ENCODE measurements at regions not wholly inside any gene's neighbourhood (a gene's known extent, or its start where the extent isn't known, plus 50 kb on each side); places are given as distances from the start of the nearest gene placed in this dataset.

DNA sequence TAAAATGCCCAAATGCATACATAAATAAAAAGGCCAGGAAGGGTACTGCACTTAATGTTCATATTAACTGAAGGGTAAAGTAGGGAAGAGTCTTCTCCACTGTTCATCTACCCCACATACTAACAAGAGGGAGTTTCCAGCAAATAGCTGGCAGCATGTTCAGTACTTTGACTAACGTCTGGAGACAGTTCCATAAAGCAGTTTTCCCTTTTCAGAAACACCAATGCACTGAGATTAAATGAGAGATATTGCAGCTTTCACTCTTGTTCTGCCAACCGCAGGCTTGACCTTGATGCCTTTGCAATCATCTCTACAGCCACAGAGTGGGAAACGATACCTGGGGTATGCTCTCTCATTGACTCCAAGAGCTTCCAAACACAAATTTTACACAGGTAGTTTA lies 2123.1 kb upstream of the TENM3 start:
- intact Hi-C loops (cut with DNase I; ENCODE audit: low total_unique reads), result no loop called here
- WGBS, 2 donors, result 51 to 54% methylated on average over 3 of the region's 3 CpGs
- H3K27me3 ChIP-seq, result no peaks in the 10 kb centered on the region

GRCh38 chr4:180134091-180134866 lies 2108.9 kb upstream of the TENM3 start:
- Histone ChIP-seq H3K4me3 (no peak overlapping the region), H3K27ac (no peak overlapping the region), H3K36me3 (ENCODE audit: low read depth, missing control alignments) (no peaks in the 10 kb centered on the region), H3K9me3 (no peaks in the 10 kb centered on the region), H3K27me3 (no peaks in the 10 kb centered on the region), H3K4me1 (no peaks in the 10 kb centered on the region)
- DNase-seq, result peak; percentile 17
- TF ChIP-seq, protein P1, sequence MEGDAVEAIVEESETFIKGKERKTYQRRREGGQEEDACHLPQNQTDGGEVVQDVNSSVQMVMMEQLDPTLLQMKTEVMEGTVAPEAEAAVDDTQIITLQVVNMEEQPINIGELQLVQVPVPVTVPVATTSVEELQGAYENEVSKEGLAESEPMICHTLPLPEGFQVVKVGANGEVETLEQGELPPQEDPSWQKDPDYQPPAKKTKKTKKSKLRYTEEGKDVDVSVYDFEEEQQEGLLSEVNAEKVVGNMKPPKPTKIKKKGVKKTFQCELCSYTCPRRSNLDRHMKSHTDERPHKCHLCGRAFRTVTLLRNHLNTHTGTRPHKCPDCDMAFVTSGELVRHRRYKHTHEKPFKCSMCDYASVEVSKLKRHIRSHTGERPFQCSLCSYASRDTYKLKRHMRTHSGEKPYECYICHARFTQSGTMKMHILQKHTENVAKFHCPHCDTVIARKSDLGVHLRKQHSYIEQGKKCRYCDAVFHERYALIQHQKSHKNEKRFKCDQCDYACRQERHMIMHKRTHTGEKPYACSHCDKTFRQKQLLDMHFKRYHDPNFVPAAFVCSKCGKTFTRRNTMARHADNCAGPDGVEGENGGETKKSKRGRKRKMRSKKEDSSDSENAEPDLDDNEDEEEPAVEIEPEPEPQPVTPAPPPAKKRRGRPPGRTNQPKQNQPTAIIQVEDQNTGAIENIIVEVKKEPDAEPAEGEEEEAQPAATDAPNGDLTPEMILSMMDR (IDR thresholded peaks at IDR 0.05), result no peak
- TF ChIP-seq POLR2A (IDR thresholded peaks at IDR 0.05), result no peak
- intact Hi-C loops (cut with DNase I; ENCODE audit: low total_unique reads), result no loop called here
- 37 to 38% methylated on average over 11 of the region's 11 CpGs for WGBS, 2 donors

More for the DNA sequence above, 2123.1 kb upstream of the TENM3 start:
- DNase-seq, result no peak
- Histone ChIP-seq H3K4me3 (no peak overlapping the region), H3K36me3 (ENCODE audit: low read depth, missing control alignments) (no peaks in the 10 kb centered on the region), H3K27ac (no peak overlapping the region), H3K9me3 (no peaks in the 10 kb centered on the region), H3K4me1 (no peaks in the 10 kb centered on the region)
- TF ChIP-seq POLR2A (IDR thresholded peaks at IDR 0.05), result no peak
- TF ChIP-seq, protein P1 (IDR thresholded peaks at IDR 0.05), result no peak

DNA sequence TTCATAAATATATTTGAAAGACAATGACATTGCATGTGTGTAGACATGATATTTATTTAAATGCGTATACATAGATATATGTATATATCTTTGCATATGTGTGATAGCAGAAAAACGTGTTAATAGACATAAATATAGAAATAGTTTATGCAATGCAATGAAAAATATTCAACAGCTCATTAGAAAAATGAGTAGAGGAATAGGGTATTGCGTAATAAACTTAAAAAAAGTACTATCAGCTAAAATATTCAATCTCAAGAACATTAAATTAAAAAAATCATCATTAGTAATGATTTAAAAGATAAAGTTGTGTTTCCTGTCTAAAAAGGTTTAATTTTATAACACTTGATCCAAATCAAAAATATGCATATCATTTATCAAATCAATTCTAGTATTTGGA lies 2101.5 kb upstream of the TENM3 start:
- H3K4me1 ChIP-seq, result no peaks in the 10 kb centered on the region
- DNase-seq, result no peak
- no peaks in the 10 kb centered on the region for H3K9me3 ChIP-seq
- no peaks in the 10 kb centered on the region for H3K36me3 ChIP-seq (ENCODE audit: low read depth, missing control alignments)
- no peaks in the 10 kb centered on the region for H3K27me3 ChIP-seq
- intact Hi-C loops (cut with DNase I; ENCODE audit: low total_unique reads), result no loop called here
- no peak overlapping the region for H3K27ac ChIP-seq
- TF ChIP-seq, protein P1 (IDR thresholded peaks at IDR 0.05), result no peak
- TF ChIP-seq POLR2A (IDR thresholded peaks at IDR 0.05), result no peak
- no peak overlapping the region for H3K4me3 ChIP-seq
- 88 to 91% methylated on average over 3 of the region's 3 CpGs for WGBS, 2 donors

GRCh38 chr4:180148737-180149136 lies 2094.5 kb upstream of the TENM3 start:
- intact Hi-C loops (cut with DNase I; ENCODE audit: low total_unique reads), result no loop called here
- Histone ChIP-seq H3K27ac (no peak overlapping the region), H3K36me3 (ENCODE audit: low read depth, missing control alignments) (no peaks in the 10 kb centered on the region), H3K4me3 (no peak overlapping the region), H3K27me3 (no peaks in the 10 kb centered on the region), H3K4me1 (no peaks in the 10 kb centered on the region), H3K9me3 (no peaks in the 10 kb centered on the region)
- DNase-seq, result no peak
- 84 to 87% methylated on average over 2 of the region's 2 CpGs for WGBS, 2 donors
- TF ChIP-seq POLR2A (IDR thresholded peaks at IDR 0.05), result no peak
- TF ChIP-seq, protein P1 (IDR thresholded peaks at IDR 0.05), result no peak

DNA sequence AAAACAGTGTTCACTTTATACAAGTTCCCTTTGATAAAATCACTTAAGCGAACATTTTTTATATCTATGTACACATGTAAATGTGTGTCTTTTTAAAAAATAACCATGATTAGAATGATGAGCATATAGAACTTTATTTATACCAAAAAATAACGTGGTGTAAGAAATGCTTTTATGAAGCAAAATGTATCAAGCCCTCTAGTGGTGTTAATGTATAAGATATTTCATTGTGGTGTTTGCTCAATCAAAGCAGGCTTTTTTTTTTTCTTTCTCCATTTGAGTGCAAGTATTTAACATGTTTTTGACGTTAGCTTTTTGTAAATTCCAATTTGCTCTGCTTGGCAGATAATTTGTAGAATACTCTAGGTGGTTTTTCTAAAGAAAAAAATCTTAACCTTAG lies 2092.4 kb upstream of the TENM3 start:
- no peak overlapping the region for H3K4me3 ChIP-seq
- no peaks in the 10 kb centered on the region for H3K9me3 ChIP-seq
- WGBS, 2 donors, result 41 to 43% methylated on average over 3 of the region's 3 CpGs
- TF ChIP-seq, protein P1 (IDR thresholded peaks at IDR 0.05), result peak in 1 of 3 experiments; percentile 36
- no peak for TF ChIP-seq POLR2A (IDR thresholded peaks at IDR 0.05)
- H3K36me3 ChIP-seq (ENCODE audit: low read depth, missing control alignments), result no peaks in the 10 kb centered on the region
- DNase-seq, result no peak
- no peak overlapping the region for H3K27ac ChIP-seq
- H3K4me1 ChIP-seq, result no peaks in the 10 kb centered on the region
- intact Hi-C loops (cut with DNase I; ENCODE audit: low total_unique reads), result no loop called here
- no peaks in the 10 kb centered on the region for H3K27me3 ChIP-seq
